Peyer's patch (tissue), 4 donors: ENCODE measurements at regions not wholly inside any gene's neighbourhood (a gene's known extent, or its start where the extent isn't known, plus 50 kb on each side); places are given as distances from the start of the nearest gene placed in this dataset.

ENCODE experiments used
- POLR2A ChIP-seq, 2 donors: fragments of 450-650 bp; IDR thresholded peaks; one replicate each; pipeline ENCODE4 v1.5.1; 2017; ENCODE audit warnings: antibody characterized with exemption in 2 of 2, mild to moderate bottlenecking in 2 of 2, moderate library complexity in 2 of 2
- TF ChIP-seq, protein P1 (sequence below), 6 experiments: fragments of 450-650 bp in 4 of 6; fragments of 200-600 bp in 2 of 6; sonication (generic) in 1 of 6; IDR thresholded peaks; one replicate each; pipeline ENCODE4 v1.5.1; 2017 to 2019; ENCODE audit warnings: antibody characterized with exemption in 6 of 6, mild to moderate bottlenecking in 3 of 6, moderate library complexity in 1 of 6

DNA sequence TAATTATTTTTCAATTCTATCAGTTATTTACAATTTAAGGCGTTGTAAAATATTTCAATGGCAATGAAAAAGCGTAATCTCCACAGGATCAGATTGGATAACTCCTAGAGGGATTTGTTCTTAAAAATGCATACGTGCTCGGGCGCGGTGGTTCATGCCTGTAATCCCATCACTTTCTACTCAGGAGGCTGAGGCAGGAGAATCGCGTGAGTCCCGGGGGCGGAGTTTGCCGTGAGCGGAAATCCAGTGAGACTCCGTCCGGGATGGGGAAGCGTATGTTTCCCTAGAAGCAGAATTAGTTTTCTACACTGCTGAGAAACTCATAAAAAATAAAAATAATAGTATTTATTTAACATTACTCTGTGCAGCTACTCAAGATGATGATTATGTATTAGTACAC is 917.8 kb upstream of the PCDH20 start:
- TF ChIP-seq, protein P1, sequence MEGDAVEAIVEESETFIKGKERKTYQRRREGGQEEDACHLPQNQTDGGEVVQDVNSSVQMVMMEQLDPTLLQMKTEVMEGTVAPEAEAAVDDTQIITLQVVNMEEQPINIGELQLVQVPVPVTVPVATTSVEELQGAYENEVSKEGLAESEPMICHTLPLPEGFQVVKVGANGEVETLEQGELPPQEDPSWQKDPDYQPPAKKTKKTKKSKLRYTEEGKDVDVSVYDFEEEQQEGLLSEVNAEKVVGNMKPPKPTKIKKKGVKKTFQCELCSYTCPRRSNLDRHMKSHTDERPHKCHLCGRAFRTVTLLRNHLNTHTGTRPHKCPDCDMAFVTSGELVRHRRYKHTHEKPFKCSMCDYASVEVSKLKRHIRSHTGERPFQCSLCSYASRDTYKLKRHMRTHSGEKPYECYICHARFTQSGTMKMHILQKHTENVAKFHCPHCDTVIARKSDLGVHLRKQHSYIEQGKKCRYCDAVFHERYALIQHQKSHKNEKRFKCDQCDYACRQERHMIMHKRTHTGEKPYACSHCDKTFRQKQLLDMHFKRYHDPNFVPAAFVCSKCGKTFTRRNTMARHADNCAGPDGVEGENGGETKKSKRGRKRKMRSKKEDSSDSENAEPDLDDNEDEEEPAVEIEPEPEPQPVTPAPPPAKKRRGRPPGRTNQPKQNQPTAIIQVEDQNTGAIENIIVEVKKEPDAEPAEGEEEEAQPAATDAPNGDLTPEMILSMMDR (IDR thresholded peaks at IDR 0.05), result no peak
- no peak for TF ChIP-seq POLR2A (IDR thresholded peaks at IDR 0.05)
